ENCODE measurements at regions not wholly inside any gene's neighbourhood (a gene's known extent, or its start where the extent isn't known, plus 50 kb on each side); places are given as distances from the start of the nearest gene placed in this dataset.
"Not testable (repeated sequence)": the region's sequence is repeated elsewhere in the genome, so short reads cannot be mapped to it uniquely, and the experiment has no call there.

GRCh38 chr5:96483878-96484277 lies 50.8 kb upstream of the PCSK1 start:
- DNase-seq (ENCODE audit: low read depth, low spot score) = no peak

GRCh38 chr5:96487859-96488258 lies 54.8 kb upstream of the PCSK1 start:
- no peak for DNase-seq (ENCODE audit: low read depth, low spot score)

GRCh38 chr5:96489532-96489931 lies 56.5 kb upstream of the PCSK1 start:
- no peak for DNase-seq (ENCODE audit: low read depth, low spot score)

GRCh38 chr5:96492459-96493047 lies 59.5 kb upstream of the PCSK1 start:
- DNase-seq (ENCODE audit: low read depth, low spot score) = no peak

GRCh38 chr5:96493219-96493790 lies 60.3 kb upstream of the PCSK1 start:
- no peak for DNase-seq (ENCODE audit: low read depth, low spot score)

GRCh38 chr5:96495412-96495811 lies 62.4 kb upstream of the PCSK1 start:
- DNase-seq (ENCODE audit: low read depth, low spot score) = not testable (repeated sequence)

- not testable (repeated sequence) for DNase-seq (ENCODE audit: low read depth, low spot score)
Observed at GRCh38 chr5:96497027-96497426, 64.0 kb upstream of the PCSK1 start.

GRCh38 chr5:96499753-96500345 lies 66.8 kb upstream of the PCSK1 start:
- no peak for DNase-seq (ENCODE audit: low read depth, low spot score)

- DNase-seq (ENCODE audit: low read depth, low spot score) = no peak
Observed at GRCh38 chr5:96501991-96502646, 69.1 kb upstream of the PCSK1 start.

GRCh38 chr5:96503501-96504236 lies 70.6 kb upstream of the PCSK1 start:
- DNase-seq (ENCODE audit: low read depth, low spot score) = no peak

- no peak for DNase-seq (ENCODE audit: low read depth, low spot score)
Observed at GRCh38 chr5:96506376-96506775, 73.3 kb upstream of the PCSK1 start.

- DNase-seq (ENCODE audit: low read depth, low spot score) = no peak
Observed at GRCh38 chr5:96506866-96507527, 73.9 kb upstream of the PCSK1 start.

- DNase-seq (ENCODE audit: low read depth, low spot score) = no peak
Observed at GRCh38 chr5:96509316-96509715, 76.3 kb upstream of the PCSK1 start.

- DNase-seq (ENCODE audit: low read depth, low spot score) = no peak
Observed at GRCh38 chr5:96509721-96510350, 76.8 kb upstream of the PCSK1 start.

- DNase-seq (ENCODE audit: low read depth, low spot score) = no peak
Observed at GRCh38 chr5:96516631-96517071, 83.6 kb upstream of the PCSK1 start.

- DNase-seq (ENCODE audit: low read depth, low spot score) = no peak
Observed at GRCh38 chr5:96517295-96517694, 84.2 kb upstream of the PCSK1 start.

- no peak for DNase-seq (ENCODE audit: low read depth, low spot score)
Observed at GRCh38 chr5:96520345-96520744, 87.3 kb upstream of the PCSK1 start.

- DNase-seq (ENCODE audit: low read depth, low spot score) = no peak
Observed at GRCh38 chr5:96522635-96523355, 89.7 kb upstream of the PCSK1 start.

GRCh38 chr5:96527768-96528661 lies 95.0 kb upstream of the PCSK1 start:
- DNase-seq (ENCODE audit: low read depth, low spot score) = no peak

Data from activated naive CD8-positive, alpha-beta T cell treated with anti-CD3 and anti-CD28 coated beads, Interleukin-2, amount 50 U/mL, for 16 hours (primary cell).